ENCODE measurements at regions not wholly inside any gene's neighbourhood (a gene's known extent, or its start where the extent isn't known, plus 50 kb on each side); places are given as distances from the start of the nearest gene placed in this dataset.

- DNase-seq (ENCODE audit: low spot score) = no peak
These were observed 302.4 kb upstream of the NT5C1B start for GRCh38 chr2:18891600-18892345.

DNA sequence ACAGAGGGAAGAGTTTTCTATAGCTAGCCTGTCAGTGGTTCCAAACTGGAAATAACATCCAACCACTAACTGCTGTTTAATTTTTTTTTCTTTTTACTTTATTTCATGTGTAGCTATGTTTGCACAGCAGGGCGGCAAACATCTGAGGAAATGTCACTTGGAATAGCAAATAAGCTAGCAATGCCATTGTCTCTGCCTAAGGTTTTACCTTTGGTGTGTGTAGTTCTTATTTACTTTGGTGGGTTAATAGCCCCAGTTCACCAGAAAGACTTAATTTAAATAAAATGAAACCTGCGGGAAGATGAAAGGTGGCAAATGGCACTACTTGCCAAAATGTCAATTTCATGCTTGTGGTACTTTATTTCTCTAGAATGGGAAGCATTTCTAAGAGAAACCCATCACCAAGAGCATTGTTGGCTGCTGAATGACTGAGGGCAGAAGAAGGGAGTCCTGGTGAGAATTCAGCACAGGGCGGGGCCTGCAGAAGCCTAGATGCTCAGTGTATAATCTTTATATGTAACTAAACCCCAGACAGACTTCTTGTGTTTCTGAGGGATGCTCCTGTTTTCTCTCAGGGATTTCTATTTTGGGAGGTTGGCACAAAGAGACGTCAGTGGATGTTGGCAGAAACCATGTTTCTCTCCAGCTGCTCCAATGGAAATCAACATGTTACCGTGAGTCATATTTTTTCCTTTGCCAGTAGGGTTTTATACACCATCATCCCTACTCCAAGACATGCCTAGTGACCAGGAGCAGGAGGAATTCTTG, 300.4 kb upstream of the NT5C1B start:
- no peak for DNase-seq (ENCODE audit: low spot score)

DNA sequence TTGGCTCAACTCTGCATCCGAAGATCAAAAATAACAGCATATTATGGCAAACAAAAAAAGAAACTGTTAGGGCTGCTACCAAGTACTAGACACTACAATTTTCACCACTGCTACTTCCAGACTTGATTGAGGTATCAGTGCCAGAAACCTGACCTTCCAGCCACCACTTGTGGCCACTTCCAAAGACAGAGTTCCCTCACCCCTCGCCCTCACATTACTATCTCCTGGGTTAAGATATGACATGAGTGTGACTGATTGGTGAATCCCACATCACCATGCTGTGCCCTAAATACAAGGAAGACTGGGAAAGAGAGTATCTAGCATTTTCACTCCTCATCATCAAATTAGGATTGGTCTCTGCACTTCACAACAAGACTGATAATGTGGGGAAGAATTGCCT, 296.1 kb upstream of the NT5C1B start:
- DNase-seq (ENCODE audit: low spot score) = no peak

DNA sequence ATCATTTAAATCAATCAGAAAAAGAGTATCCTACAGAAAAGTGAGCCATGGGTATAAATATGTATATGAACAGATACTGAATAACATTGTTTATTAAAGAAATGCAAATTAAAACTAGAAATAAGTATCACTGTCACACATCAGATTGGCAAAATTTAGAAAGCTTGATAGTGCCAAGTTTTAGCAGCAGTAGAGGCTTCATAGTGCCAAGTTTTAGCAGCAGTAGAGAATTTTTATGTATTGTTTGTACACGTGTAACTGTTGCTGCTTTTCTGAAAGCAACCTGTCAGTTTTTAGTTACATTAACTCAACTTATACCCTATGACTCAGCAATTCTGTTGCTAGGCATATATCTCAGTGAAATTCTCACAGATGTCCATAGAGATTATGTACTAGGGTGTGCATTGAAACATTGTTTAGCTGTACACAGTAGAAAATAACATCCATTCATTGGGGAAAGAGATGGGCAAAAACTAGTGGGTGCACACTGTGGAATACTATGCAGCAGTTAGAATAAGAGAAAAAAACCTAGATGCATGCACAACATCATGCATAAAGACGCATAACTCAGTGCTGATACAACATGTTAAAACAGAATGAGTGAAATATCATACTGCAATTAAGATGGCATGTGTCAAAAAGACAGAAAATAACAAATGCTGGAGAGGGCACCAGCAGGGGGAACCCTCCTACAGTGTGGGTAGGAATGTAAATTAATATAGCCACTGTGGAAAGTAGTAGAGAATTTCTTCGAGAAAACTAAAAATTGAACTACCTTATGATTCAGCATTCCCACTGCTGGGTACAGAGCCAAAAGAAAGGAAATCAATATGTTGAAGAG, 294.5 kb upstream of the NT5C1B start:
- DNase-seq (ENCODE audit: low spot score) = no peak

- DNase-seq (ENCODE audit: low spot score) = no peak
These were observed 282.1 kb upstream of the NT5C1B start for GRCh38 chr2:18871430-18871829.

GRCh38 chr2:18870307-18870706, 280.9 kb upstream of the NT5C1B start:
- DNase-seq (ENCODE audit: low spot score) = no peak

GRCh38 chr2:18861951-18862350, 272.6 kb upstream of the NT5C1B start:
- no peak for DNase-seq (ENCODE audit: low spot score)

DNA sequence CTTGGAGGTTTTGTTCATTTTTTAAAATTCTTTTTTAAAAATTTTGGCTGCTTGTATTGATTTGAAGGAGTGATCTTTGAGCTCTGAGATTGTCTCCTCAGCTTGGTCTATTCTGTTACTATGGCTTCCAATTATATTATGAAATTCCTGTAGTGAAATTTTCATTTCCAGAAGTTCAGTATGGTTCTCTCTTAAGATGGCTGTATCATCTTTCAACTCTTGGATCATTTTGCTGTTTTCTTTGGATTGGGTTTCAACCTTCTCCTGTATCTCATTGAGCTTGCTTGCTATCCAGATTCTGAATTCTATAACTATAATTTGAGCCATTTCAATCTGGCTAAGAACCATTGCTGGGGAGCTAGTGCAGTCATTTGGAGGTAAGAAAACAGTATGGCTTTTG, 270.8 kb upstream of the NT5C1B start:
- DNase-seq (ENCODE audit: low spot score) = no peak

GRCh38 chr2:18856765-18857164, 267.4 kb upstream of the NT5C1B start:
- DNase-seq (ENCODE audit: low spot score) = no peak

GRCh38 chr2:18855027-18855426, 265.7 kb upstream of the NT5C1B start:
- DNase-seq (ENCODE audit: low spot score) = no peak

DNA sequence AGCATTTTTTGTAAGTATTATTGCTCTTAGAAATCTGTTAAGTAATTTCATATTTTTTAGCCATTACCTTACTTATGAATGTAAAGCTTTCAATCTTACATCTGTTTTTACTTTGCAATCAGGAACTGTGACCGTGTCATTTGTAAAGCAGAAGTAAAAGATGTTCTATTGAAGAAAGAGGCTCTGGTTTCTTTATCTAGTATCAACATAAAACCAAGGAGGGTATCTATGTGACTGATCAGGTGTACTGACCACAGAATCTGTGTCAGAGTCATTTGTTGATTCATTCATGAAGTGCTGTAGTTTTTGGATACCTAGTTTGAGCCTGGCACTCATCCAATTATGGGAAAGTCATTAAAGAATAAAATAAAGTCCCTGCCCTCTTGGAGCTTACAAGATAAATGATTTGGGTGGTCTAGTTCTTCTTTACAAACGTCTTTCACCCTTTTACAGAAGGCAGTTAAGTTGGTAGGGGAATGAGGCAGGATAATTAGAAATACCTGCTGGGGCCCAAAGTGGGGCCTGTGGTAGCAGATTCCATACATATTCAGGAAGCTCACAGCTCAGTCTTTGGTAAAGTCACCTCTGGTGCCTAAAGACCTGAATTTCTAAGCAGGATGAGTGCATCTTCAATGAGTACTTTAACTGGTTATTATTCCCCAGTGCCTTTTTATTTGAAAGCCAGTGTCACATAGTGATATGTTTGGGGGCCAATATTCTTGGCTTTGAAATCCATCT, 260.6 kb upstream of the NT5C1B start:
- DNase-seq (ENCODE audit: low spot score) = no peak

GRCh38 chr2:18848646-18849045, 259.3 kb upstream of the NT5C1B start:
- no peak for DNase-seq (ENCODE audit: low spot score)

DNA sequence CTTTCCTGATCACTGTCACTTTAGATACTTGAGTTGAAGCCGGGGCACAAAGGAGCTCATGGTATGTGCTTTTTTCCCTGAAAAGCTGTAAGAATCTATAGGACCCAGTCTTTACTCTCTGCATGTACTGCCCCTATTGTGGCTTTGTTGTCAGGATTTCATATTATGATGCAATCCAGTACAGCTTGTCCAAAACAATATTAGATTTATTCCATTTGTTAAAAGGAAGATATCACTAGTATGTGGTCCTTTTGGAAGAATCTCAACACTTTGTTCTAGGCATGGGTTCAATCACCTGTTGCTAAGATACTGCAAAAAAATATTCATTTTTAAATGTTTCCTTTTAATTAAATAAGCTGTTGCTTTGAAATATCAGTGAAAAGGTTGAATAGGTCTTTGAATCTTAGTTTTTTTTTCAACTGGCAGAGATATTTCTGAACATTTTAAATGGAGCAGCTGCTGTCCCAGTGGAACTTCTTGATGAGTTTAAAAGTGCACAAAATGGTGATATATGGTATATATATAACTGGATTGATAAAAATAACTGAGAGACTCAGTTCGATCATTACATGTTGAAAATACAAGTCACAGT, 256.6 kb upstream of the NT5C1B start:
- DNase-seq (ENCODE audit: low spot score) = no peak

GRCh38 chr2:18842836-18843235, 253.5 kb upstream of the NT5C1B start:
- DNase-seq (ENCODE audit: low spot score) = no peak

DNA sequence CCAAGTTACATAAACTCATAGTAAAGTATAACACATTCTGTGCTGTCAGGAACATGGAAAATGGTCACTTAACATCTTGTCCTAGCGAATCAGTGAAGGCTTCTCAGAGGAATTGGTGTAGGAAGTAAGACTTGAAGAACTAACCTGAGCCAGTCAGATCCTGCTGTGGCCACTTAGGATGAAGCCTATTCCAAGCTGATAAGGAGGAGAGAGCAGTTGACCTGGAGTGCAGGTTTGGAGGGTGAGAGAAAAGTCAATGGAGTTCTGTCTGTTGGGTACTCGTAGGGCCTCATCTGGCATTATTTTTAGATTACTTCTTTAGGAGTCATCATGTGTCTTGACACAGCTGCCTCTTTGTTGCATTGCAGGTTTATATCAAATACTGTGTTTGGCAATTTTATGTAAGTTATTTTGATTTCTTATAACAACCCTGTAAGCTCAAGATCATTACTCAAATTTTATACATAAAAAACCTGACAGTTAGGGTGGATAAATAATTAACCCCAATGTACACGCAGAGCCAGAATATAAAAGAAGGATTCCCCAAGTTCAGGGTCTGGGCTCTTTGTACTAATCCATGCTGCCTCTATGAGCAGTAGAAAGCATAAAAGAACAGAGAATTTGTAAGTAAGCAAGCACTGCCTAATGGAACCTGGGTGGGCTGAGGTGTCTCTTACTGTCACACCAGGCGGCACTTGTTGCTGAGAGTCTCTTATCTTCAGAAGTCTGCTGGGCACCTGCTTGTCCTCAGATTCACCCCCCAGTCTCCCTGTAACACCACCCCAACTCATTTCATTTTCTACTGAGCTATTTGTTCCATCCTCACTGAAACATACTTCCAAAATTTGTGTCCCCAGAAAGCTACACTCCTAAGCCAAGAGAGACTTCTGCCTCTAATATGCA, 252.1 kb upstream of the NT5C1B start:
- no peak for DNase-seq (ENCODE audit: low spot score)

GRCh38 chr2:18837240-18837639, 247.9 kb upstream of the NT5C1B start:
- DNase-seq (ENCODE audit: low spot score) = no peak

DNA sequence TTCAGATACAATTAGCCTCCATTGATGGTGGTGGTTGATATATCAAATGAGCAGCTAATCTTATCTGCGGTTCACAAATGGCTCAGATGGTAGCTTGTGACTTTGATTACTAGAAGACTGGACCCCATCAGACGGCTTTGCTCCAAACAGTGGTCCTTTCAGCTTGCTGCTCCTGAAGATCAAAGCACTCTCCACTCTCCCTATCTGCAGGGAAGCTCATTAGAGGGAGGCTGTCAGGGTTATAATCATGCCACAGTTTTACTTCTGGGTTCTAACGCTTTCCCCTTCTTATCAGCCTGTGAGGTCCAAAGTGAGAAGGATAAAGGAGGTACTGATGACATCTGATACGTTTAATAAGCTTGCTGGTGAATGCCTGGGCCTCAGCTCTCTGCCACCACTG, 247.1 kb upstream of the NT5C1B start:
- DNase-seq (ENCODE audit: low spot score) = no peak

DNA sequence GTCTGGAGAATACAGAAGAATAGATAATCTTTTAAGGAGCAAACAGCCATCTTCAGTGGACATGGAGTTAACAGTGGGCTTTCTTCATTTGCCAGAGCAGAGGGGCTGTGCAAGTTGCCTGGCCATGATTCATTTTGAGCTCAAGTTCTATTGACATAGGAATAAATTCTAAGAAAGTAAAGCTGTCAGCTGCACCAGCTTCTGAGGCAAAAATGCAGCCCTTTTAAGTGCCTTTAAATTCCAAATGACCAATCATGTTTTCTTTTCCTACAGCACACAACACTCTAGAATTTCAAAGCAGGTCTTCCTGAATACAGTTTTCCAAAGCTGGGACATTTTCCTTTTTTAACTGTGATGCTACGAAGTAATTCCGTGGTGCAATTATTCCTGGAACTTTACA, 246.4 kb upstream of the NT5C1B start:
- no peak for DNase-seq (ENCODE audit: low spot score)

GRCh38 chr2:18834341-18834740, 245.0 kb upstream of the NT5C1B start:
- no peak for DNase-seq (ENCODE audit: low spot score)

- no peak for DNase-seq (ENCODE audit: low spot score)
These were observed 244.6 kb upstream of the NT5C1B start for GRCh38 chr2:18833941-18834340.
